HG02763 (cell line): ENCODE measurements at regions not wholly inside any gene's neighbourhood (a gene's known extent, or its start where the extent isn't known, plus 50 kb on each side); places are given as distances from the start of the nearest gene placed in this dataset.
"Not testable (repeated sequence)": the region's sequence is repeated elsewhere in the genome, so short reads cannot be mapped to it uniquely, and the experiment has no call there.

Experiments used
- ATAC-seq: cut with Tn5 transposase; IDR thresholded peaks from one replicate; pipeline ENCODE4 v1.9.1; 2021; ENCODE audit warnings: mild to moderate bottlenecking, moderate library complexity; ENCODE audit not compliant: unreplicated experiment

DNA sequence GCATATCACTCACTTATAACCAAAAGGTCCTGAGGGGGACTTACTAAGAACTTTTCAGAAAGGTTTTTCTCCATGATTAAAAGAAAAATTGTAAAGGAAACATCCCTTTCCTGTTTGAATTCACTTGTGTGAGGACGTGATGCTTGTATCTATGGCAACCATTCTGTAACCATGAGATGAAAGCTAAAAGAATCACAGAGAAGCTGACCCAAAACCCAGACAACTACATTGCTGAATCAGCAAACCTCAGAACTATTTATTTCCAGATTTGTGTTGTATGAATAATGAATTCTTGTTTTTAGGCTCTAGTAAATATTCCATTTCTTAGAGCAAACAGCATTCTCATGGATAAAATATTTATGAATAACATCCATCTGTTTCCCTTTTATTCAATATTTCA, 91.2 kb downstream of the RCHY1 start:
- no peak for ATAC-seq

DNA sequence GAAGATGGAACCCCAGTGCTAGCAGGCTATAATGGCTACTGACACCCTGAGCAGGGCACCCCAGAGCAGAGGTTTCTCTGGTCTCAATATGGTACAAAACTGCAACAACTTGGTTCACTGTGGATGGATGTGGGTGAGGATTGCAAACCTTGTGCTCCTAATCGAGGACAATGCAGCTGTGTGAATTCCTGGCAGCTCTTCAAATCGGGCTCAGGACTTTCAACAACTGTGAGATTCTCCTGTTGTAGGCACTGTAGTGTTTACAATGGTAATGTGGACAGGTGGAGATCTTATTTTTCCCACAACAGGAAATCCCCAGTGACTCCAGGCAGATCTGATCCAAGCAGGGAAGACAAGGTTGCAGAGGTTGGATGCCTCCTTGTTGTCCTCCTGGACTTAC, 101.5 kb downstream of the RCHY1 start:
- ATAC-seq: no peak

DNA sequence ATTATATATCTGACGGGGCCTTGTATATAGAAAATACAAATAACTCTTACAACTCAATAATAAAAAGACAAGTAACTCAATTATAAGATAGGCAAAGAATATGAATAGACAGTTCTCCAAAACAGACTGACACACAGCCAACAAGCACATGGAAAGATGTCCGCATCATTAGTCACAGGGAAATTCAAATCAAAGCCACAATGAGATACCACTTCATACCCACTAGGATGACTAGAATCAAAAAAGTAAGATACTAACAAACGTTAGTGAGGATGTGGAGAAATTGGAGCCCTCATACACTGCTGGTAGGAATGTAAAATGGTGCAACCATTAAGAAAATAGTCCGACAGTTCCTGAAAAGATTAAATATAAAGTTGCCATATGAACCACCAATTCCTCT, 115.7 kb downstream of the RCHY1 start:
- no peak for ATAC-seq

DNA sequence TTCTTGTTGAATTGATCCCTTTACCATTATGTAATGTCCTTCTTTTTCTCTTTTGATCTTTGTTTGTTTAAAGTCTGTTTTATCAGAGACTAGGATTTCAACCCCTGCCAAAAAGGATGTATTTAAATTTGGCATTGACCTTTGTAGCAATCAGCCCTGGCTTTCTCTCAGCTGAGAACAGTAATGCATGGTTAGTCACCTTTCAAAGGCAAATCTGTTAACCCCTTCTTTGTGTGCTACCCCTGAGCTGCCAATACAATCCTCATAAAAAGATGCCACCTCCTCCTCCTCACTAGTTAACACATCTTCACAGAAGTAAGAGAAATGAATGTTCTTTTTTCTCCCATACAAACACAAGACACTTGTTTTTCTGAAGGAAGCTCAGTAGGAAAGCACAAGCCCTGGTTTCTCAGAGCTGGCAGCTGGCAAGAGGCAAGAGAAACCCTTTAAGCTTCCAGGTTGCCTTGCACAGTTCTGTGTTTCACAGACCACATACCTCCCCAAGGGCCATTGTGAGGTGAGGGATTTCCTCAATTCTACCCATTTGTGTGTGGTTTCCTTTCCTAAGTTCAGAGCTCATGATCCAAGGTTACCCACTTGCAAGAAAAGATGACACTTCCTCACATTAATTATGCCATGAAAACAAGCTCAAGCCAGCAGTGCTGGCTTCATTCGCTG, 122.6 kb downstream of the RCHY1 start:
- no peak for ATAC-seq

DNA sequence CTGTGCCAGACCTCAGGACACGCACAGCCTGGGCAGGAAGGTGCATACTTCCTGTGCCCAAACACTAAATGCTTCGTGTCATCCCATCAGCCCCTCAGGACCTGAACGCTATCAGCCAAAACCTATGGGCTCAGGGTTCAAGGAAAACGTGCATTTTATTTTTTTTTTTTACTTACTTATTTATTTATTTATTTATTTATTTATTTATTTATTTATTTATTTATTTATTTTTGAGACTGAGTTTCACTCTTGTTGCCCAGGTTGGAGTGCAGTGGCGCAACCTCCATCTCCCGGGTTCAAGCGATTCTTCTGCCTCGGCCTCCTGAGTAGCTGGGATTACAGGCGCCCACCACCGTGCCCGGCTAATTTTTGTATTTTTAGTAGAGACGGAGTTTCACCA, 127.8 kb downstream of the RCHY1 start:
- ATAC-seq: not testable (repeated sequence)

DNA sequence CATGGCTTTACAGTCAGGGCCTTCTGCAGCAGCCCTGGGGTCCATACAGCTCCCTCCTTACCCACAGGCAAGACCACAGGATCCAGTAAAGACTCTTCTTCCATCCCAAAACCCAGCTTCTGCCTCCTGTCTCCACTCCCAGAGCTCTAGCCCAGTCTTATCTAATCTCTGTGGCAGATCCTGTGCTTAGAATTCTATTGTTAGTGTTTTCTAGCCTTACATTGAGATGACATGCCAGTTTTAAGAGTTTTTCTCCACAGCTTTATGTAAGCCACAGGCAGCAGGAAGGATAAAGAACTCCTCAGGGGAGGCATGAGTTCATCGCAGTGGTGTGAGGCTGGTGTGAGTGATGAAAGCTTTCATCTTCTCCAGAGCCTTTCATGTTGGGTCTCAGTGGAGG, 129.1 kb downstream of the RCHY1 start:
- no peak for ATAC-seq

DNA sequence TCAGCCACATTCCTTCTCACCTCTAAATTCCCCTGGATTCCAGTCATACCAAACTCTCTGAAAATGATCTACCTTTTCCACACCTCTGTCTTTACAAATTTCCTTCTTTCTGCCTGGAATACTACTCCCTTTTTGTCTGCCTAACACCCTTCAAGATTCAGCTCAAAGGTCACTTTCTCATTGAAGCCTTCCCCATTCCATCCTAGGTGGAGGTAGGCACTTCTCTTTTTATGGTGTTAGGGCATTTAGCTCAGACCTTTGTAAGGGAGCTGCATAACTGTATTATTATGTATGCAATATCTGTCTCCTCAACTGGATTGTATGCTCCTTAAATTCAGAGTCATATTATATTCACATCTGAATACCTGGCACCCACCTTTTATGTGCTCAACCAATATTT, 137.7 kb downstream of the RCHY1 start:
- ATAC-seq: no peak

DNA sequence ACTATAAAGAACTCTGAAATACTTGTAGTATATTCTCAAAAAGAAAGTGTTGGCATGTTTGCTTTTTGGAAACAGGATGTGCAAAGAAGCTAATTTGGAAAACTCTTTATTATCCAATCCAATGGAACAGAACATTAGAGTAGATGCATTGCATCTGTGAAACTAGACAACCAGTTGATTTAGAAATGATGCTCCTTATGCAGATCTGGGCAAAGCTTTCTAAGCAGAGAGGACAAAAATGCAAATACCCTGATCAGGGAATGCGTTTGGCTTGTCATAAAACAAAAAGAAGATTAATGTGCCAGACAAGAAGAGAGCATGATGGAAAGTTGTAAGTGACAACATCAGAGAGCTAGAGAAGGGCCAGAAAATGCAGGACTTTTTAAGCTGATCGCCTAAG, 142.3 kb downstream of the RCHY1 start:
- no peak for ATAC-seq

DNA sequence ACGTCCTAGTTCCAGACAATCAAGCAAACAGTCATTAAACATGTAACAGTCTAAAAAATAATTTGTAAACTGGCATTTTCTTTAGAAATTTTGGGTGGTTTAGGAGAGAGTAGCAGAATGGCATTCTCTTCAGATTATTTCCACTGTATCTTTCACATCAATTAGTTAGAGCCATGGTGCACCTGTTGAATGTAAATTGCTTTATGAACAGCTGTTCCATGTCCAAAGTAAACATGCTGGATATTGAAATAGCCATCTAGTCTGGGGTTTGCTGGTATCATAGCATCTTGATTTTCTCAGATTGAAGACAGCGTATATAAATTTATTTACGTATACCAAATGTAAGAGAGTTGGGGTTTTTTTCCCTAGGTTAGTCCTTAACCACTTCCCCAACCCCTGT, 143.6 kb downstream of the RCHY1 start:
- no peak for ATAC-seq

DNA sequence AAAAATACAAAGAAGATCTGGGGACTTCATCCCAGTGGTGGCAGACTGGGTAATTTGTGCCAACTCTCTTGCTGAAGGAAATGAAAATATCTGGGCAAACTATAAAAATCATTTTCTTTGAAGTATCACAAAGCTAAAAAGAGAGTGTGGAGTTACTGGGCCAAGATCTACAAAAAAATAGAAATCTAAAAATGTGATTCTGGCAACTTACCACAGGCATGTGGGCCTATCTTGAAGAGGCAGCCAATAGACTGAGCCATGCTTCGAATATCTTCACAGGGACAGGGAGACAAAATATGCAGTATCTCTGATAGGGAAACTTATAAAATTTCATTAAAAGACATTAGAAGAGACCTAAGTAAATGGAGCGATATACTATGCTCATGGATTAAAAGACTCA, 168.8 kb downstream of the RCHY1 start:
- ATAC-seq: no peak

DNA sequence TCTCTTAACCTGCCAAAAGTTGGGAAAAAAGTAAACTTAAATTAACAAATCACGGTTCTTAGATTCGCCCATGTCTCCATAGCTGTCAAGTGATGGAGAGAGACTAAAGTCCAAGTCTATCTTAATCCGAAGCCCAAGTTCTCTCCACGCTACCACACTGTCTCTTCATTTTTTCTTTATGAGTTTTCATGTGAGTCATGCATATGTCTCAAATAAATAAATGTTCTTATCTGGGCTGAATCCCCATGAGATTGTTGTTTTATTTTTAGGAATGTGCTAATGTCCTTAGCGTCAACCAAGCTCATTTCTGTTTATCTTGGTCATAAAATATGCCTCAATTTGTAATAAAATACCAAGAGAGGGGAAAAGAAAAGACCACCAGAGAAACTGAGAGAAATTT, 169.3 kb downstream of the RCHY1 start:
- no peak for ATAC-seq

DNA sequence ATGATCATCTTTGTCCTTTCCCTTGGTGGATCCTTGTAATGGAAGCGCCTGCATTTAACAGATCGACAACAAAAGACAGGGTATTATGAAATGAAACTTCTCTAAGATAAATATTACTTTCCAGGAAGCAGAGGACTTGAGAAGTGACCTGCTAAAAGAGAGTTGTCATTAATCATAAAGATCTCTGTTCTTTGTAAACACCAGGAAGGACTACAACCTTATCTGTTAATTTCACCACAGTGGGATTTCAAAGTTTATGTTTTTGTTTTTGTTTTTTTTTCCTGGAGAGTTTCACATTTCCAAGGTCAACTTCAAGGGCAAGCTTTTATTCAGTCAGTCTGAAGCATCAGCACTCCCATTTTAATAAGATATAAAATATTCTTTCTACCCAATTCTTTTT, 170.9 kb downstream of the RCHY1 start:
- no peak for ATAC-seq

DNA sequence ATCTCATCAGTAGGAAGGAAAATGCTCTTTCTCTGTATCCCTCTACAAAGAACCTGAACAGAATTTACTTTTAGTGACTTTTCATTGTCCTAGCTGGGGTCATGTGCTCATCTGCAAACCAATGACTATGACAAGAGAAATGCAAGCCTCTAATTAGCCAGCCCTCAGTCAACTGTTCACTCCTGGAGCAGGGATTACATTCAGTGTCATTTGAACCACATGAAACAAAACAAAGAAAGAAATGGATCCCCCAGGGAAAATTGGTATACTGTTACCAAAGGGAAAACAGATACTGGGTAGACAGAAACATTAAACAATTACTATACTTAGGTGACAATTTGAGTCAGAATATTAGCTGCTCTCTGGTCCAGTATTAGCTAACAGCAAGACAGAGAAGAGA, 173.6 kb downstream of the RCHY1 start:
- no peak for ATAC-seq

DNA sequence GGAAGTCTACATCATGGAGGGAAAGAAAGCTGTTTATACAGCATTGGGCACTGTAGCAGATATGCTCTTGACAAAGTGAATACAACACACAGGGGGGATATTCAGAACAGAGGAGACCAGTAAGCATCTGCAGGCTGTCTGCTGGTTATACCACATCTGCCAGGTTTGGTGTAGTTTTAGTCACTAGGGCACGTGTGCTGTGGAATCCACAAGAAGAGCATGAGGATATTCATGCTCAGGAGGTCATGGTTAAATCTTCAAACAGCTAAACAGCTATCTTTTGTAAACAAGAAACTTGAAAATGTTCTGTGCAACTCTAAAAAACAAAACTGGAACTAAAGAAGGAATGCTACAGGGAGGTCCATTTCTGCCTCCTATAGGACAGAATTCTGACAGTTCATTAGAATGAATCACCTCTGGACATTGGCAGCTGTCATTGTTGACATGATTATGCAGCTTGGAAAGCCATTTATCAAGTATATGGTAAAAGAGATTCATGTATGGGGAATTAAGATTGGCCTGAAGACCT, 175.8 kb downstream of the RCHY1 start:
- ATAC-seq: no peak

DNA sequence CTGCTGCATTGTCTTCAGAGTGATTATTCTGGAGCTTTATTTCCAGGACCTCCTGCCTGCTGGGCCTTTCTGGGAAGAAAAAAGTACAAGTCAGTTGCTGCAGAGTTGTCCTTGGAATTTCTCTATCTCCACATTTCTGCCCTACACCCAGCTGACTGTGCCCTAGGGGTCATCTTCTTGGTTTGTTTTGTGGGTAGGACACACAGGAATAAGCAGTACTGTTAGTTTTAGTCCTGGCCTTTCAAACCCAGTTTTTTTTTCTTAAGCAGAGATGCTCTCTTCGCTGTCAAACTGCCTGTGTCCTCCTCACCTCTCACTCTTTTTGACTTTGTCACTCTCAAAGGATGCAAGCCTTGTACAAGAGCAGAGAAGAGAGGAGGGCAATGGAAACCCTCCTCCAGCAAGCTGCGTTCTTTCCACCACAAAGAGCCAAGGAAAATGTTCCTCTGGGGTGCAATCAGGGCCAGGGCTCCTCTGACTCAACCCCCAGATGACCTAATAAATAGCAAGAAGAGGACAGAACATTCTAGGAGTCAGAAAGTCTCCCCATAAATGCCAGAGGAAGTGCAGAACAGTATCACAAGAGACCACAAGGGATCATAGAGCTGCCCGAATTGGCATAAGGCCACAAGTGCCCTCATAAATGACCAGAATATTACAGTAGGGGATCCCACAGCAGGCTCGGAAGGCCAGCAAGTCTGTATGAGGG, 186.2 kb downstream of the RCHY1 start:
- ATAC-seq: no peak

DNA sequence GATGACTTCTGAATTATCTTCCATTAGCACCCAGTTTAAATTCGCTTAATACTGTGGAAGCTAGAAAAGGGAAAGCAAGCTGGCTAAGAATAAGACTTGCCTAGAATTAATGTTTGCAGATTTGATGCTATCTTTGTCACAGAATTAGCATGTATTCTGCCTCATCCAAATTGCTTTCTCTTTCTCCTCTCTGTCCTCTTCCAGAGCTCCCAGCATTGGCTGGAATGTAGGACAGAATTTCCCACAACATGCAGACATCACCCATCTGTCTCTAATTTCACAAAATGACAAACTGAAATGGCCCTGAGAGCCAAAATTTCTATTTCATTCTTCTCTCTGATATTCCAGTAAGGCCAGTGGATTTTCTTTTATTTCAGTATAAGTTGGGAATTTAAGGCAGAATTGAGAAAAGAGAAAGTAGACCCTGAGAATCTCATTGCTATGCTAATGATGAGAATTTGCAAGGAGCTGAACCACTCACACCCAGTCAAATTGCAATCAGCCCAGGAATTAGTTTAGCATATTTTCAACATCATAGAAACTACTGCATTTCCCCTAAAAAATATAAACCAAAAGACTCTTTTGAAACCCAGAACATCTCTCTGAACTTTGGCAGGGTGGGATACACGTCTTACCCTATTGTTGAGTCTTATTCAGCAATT, 188.8 kb downstream of the RCHY1 start:
- ATAC-seq: no peak

DNA sequence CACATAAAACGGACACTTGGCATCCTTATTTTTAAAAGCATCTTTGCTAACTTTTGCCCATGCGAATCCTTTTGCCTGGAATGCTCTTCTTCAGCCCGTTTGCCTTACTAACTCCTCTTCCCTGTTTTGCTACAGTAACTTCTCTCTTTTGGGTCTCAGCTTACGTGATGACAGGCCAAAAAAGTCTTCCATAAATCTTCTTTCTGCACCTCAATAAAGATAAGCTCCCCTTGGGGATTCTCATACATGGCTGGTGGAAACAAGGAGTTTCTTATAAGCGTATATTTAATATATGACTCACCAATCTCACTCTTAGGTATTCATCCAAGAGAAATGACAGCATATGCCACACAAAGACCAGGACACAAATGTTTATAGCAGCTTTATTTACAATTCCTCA, 192.7 kb downstream of the RCHY1 start:
- no peak for ATAC-seq

DNA sequence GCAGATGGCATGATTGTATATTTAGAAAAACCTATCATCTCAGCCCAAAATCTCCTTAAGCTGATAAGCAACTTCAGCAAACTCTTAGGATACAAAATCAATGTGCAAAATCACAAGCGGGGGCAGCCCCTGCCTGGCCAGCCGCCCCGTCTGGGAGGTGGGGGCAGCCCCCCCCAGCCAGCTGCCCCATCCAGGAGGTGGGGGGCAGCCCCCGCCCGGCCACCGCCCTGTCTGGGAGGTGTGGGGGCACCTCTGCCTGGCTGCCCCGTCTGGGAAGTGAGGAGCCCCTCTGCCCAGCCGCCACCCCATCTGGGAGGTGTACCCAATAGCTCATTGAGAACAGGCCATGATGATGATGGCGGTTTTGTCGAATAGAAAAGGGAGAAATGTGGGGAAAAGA, 196.6 kb downstream of the RCHY1 start:
- ATAC-seq: not testable (repeated sequence)

DNA sequence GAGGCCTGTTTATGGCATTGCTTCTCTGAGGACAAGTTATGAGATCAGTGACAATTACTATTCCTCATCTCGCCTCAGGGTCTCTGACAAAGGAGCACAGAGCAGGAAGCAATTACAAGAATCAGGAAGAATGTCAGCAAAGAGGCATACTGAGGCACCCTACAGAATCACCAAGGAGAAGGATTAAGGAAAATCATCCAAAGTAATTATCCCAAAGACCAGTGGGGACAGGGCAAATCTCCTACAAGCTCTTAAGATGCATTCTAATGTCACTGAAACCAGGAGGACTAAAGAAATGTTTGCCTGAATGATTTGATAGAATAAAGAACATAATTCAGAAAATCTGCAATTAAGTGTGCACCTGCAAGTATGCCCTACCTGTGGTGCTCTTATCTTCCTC, 206.2 kb downstream of the RCHY1 start:
- ATAC-seq: no peak

DNA sequence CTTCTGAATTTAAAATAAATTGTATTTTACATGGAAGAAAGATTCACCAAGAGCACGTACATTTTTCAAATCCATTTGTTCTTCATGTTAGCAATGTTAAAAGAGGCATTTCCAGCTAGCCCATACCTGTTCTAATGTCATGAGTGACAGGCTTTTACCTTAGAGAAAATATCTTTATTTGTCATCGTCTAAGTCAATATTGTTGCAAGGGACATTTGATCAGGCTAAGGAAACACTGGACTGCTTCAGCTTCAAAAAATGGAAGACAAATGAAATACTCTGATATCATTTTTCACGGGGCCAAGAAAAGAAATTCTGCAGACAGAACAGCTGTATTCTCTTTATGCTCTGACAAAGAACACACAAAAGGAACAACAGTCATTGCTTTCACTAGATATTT, 207.7 kb downstream of the RCHY1 start:
- ATAC-seq: no peak

DNA sequence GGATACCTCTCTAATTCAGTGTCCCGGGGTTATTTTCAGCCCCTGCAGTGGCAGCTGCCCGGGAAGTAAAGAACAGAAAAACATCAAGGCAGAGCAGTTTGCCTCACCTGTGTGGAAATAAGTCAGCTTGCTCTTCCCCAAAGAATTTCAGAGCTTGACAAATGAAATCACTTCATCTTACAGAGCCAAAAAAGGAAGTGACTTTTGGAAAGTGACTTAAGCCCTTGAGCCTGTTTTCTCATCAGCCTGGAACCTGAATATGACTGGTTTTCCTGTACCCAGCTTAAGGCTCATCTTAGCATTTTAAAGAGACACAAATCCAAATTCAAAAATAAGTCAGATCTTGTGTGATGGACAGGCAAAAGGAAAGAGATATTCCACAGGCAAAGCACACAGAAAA, 211.6 kb downstream of the RCHY1 start:
- no peak for ATAC-seq

DNA sequence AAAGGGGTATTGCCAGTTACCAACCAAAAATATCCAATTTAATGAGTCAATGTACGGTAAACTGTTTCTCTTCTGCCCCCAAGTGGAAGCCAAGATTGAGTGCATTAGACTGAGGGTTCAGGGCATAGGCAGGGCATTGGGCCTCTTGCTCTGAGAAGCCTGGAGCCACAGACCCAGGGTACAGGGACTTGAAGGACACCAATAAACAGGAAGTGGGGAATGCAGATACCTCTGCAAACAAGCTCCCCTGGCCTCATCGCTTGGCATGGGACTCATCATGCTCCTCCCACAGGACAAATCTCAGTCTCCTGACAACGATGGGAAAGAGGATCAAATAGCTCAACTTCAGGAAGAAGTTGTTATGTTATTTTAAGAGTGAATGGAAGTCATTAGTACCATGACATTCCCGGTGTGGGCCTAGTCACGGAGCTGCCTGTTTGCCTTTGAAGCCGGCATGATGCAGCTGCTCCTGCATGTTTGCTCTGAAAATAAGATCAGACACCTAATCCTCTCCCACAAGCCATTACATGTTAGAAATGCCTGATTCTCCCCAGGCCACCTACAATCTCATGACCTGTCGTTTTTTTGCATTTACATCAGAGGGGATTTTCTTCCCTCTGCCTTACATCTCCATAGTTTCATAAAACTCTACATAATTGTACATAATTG, 224.2 kb downstream of the RCHY1 start:
- no peak for ATAC-seq
